ENCODE measurements at regions not wholly inside any gene's neighbourhood (a gene's known extent, or its start where the extent isn't known, plus 50 kb on each side); places are given as distances from the start of the nearest gene placed in this dataset.

GRCh38 chr2:199199797-199200196, 257.9 kb downstream of the SATB2 start:
- 93 to 97% methylated on average over 1 of the region's 1 CpG for WGBS, 2 donors
- intact Hi-C loops (cut with DNase I) = no loop called here
- H3K9me3 ChIP-seq = no peaks in the 10 kb centered on the region
- H3K4me1 ChIP-seq = no peaks in the 10 kb centered on the region
- no peak overlapping the region for H3K27ac ChIP-seq
- no peak overlapping the region for H3K4me3 ChIP-seq (replicated peaks in 1 of 3)
- no peak for DNase-seq
- no peaks in the 10 kb centered on the region for H3K36me3 ChIP-seq
- no peaks in the 10 kb centered on the region for H3K27me3 ChIP-seq
- no peak for TF ChIP-seq POLR2A (IDR thresholded peaks at IDR 0.05)
- no peak for TF ChIP-seq CTCF (IDR thresholded peaks at IDR 0.05)

- Histone ChIP-seq H3K36me3 (no peaks in the 10 kb centered on the region), H3K4me3 (replicated peaks in 1 of 3) (no peak overlapping the region), H3K4me1 (no peaks in the 10 kb centered on the region), H3K27me3 (no peaks in the 10 kb centered on the region), H3K9me3 (no peaks in the 10 kb centered on the region), H3K27ac (no peak overlapping the region)
- TF ChIP-seq POLR2A (IDR thresholded peaks at IDR 0.05) (no peak), CTCF (IDR thresholded peaks at IDR 0.05) (no peak)
- intact Hi-C loops (cut with DNase I) = no loop called here
- no peak for DNase-seq
- 75 to 80% methylated on average over 1 of the region's 1 CpG for WGBS, 2 donors
Observed at GRCh38 chr2:199197448-199197847, 260.3 kb downstream of the SATB2 start.

- Histone ChIP-seq H3K4me1 (no peaks in the 10 kb centered on the region), H3K27ac (no peak overlapping the region), H3K36me3 (no peaks in the 10 kb centered on the region), H3K9me3 (no peaks in the 10 kb centered on the region), H3K27me3 (no peaks in the 10 kb centered on the region), H3K4me3 (replicated peaks in 1 of 3) (no peak overlapping the region)
- no peak for DNase-seq
- 85 to 86% methylated on average over 3 of the region's 3 CpGs for WGBS, 2 donors
- intact Hi-C loops (cut with DNase I) = no loop called here
- no peak for TF ChIP-seq CTCF (IDR thresholded peaks at IDR 0.05)
- no peak for TF ChIP-seq POLR2A (IDR thresholded peaks at IDR 0.05)
Observed at GRCh38 chr2:199196686-199197085, 261.1 kb downstream of the SATB2 start.

- 69 to 76% methylated on average over 6 of the region's 6 CpGs for WGBS, 2 donors
- Histone ChIP-seq H3K36me3 (no peaks in the 10 kb centered on the region), H3K27ac (no peak overlapping the region), H3K4me1 (no peaks in the 10 kb centered on the region), H3K27me3 (no peaks in the 10 kb centered on the region), H3K9me3 (no peaks in the 10 kb centered on the region), H3K4me3 (replicated peaks in 1 of 3) (no peak overlapping the region)
- intact Hi-C loops (cut with DNase I) = no loop called here
- no peak for DNase-seq
- TF ChIP-seq CTCF (IDR thresholded peaks at IDR 0.05) (no peak), POLR2A (IDR thresholded peaks at IDR 0.05) (no peak)
Observed at GRCh38 chr2:199195927-199196502, 261.7 kb downstream of the SATB2 start.

GRCh38 chr2:199191461-199191860, 266.3 kb downstream of the SATB2 start:
- Histone ChIP-seq H3K27ac (no peak overlapping the region), H3K27me3 (no peaks in the 10 kb centered on the region), H3K4me3 (replicated peaks in 1 of 3) (no peak overlapping the region), H3K9me3 (no peaks in the 10 kb centered on the region), H3K36me3 (no peaks in the 10 kb centered on the region), H3K4me1 (no peaks in the 10 kb centered on the region)
- DNase-seq = no peak
- intact Hi-C loops (cut with DNase I) = no loop called here
- TF ChIP-seq POLR2A (IDR thresholded peaks at IDR 0.05) (no peak), CTCF (IDR thresholded peaks at IDR 0.05) (no peak)
- 57 to 58% methylated on average over 8 of the region's 8 CpGs for WGBS, 2 donors

Data from thyroid gland (tissue), 4 donors.